Neural cell (in vitro differentiated cells): ENCODE measurements at regions not wholly inside any gene's neighbourhood (a gene's known extent, or its start where the extent isn't known, plus 50 kb on each side); places are given as distances from the start of the nearest gene placed in this dataset.

ENCODE experiments used
- H2AFZ ChIP-seq: fragments of 200-600, 300-800 bp; sonication (generic), shearing (Covaris generic); 2 replicates; pipeline ENCODE4 v1.6.0; 2014; ENCODE audit warnings: low read depth, mild to moderate bottlenecking, antibody characterized with exemption, low read length, moderate library complexity
- H3F3A ChIP-seq: fragments of 200-600 bp; shearing (Covaris generic); 2 replicates; pipeline ENCODE4 v1.6.1; 2016; ENCODE audit warnings: mild to moderate bottlenecking, moderate library complexity, mixed read lengths, antibody characterized with exemption, low read length; ENCODE audit not compliant: insufficient read depth, poor library complexity, severe bottlenecking
- H3K27ac ChIP-seq: fragments of 200-600, 300-800 bp; sonication (generic), shearing (Covaris generic); 2 replicates; pipeline ENCODE4 v1.5.1; 2014; ENCODE audit warnings: mild to moderate bottlenecking, low read length, moderate library complexity
- H3K27me3 ChIP-seq: fragments of 300-800, 200-600 bp; sonication (generic), shearing (Covaris generic); 2 replicates; pipeline ENCODE4 v1.6.0; 2014; ENCODE audit warnings: mild to moderate bottlenecking, low read depth, low read length, moderate library complexity; ENCODE audit not compliant: insufficient read depth
- H3K36me3 ChIP-seq: fragments of 300-800, 200-600 bp; sonication (generic), shearing (Covaris generic); 2 replicates; pipeline ENCODE4 v1.5.1; 2014; ENCODE audit warnings: mild to moderate bottlenecking, antibody characterized with exemption, low read length, moderate library complexity; ENCODE audit not compliant: insufficient read depth
- H3K4me2 ChIP-seq: fragments of 300-800, 200-600 bp; sonication (generic), shearing (Covaris generic); 2 replicates; pipeline ENCODE4 v1.6.0; 2014; ENCODE audit warnings: mild to moderate bottlenecking, low read length
- H3K4me3 ChIP-seq: fragments of 300-800, 200-600 bp; sonication (generic), shearing (Covaris generic); 2 replicates; pipeline ENCODE4 v1.5.1; 2014; ENCODE audit warnings: mild to moderate bottlenecking, low read length, moderate library complexity
- H3K79me2 ChIP-seq: fragments of 200-600 bp; shearing (Covaris generic); replicated peaks from 2 replicates; pipeline ENCODE4 v1.6.0; 2014; ENCODE audit warnings: mild to moderate bottlenecking, low read length, moderate library complexity; ENCODE audit not compliant: insufficient read depth
- H3K9ac ChIP-seq: fragments of 300-800, 200-600 bp; sonication (generic), shearing (Covaris generic); 2 replicates; pipeline ENCODE4 v1.6.1; 2016; ENCODE audit warnings: mild to moderate bottlenecking, low read length, mixed read lengths
- H3K9me2 ChIP-seq: fragments of 200-600 bp; shearing (Covaris generic); 2 replicates; pipeline ENCODE4 v1.6.1; 2016; ENCODE audit warnings: mild to moderate bottlenecking, low read length, mixed read lengths; ENCODE audit not compliant: insufficient read depth
- H3K9me3 ChIP-seq: fragments of 200-600, 300-800 bp; sonication (generic), shearing (Covaris generic); 2 replicates; pipeline ENCODE4 v1.6.1; 2016; ENCODE audit warnings: mild to moderate bottlenecking, mixed run types, low read length, moderate library complexity, mixed read lengths
- H4K20me1 ChIP-seq: fragments of 200-600 bp; shearing (Covaris generic); 2 replicates; pipeline ENCODE4 v1.6.1; 2016; ENCODE audit warnings: mild to moderate bottlenecking, mixed run types; ENCODE audit not compliant: insufficient read depth
- CTCF ChIP-seq: fragments of 450-650 bp; IDR thresholded peaks from 2 replicates; pipeline ENCODE4 v1.5.1; 2014; ENCODE audit warnings: antibody characterized with exemption, mild to moderate bottlenecking, moderate library complexity; ENCODE audit not compliant: poor library complexity, severe bottlenecking
- EP300 ChIP-seq: fragments of 450-650 bp; conservative IDR thresholded peaks from 2 replicates; pipeline ENCODE4 v1.6.1; 2014; ENCODE audit warnings: antibody characterized with exemption, mild to moderate bottlenecking, moderate library complexity; ENCODE audit not compliant: poor library complexity, severe bottlenecking
- EZH2 ChIP-seq: fragments of 200-600, 300-800 bp; shearing (Covaris generic), sonication (generic); IDR thresholded peaks from 2 replicates; pipeline ENCODE4 v1.6.1; 2014; ENCODE audit warnings: antibody characterized with exemption, low read length, borderline replicate concordance, mild to moderate bottlenecking; ENCODE audit not compliant: insufficient read depth, poor library complexity, severe bottlenecking
- MXI1 ChIP-seq: fragments of 450-650 bp; conservative IDR thresholded peaks from 2 replicates; pipeline ENCODE4 v1.6.1; 2014; ENCODE audit warnings: antibody characterized with exemption, mild to moderate bottlenecking; ENCODE audit not compliant: poor library complexity, severe bottlenecking
- POLR2AphosphoS5 ChIP-seq: IDR thresholded peaks from 2 replicates; pipeline ENCODE4 v1.6.1; 2012
- RAD21 ChIP-seq: fragments of 450-650 bp; conservative IDR thresholded peaks from 2 replicates; pipeline ENCODE4 v1.6.1; 2014; ENCODE audit warnings: antibody characterized with exemption, mild to moderate bottlenecking, moderate library complexity
- REST ChIP-seq: IDR thresholded peaks from 2 replicates; pipeline ENCODE4 v1.6.1; 2012; ENCODE audit warnings: borderline replicate concordance
- SMC3 ChIP-seq: fragments of 450-650 bp; conservative IDR thresholded peaks from 2 replicates; pipeline ENCODE4 v1.6.1; 2014; ENCODE audit warnings: antibody characterized with exemption, mild to moderate bottlenecking, moderate library complexity; ENCODE audit not compliant: poor library complexity
- TAF1 ChIP-seq: IDR thresholded peaks from 2 replicates; pipeline ENCODE4 v1.6.1; 2012; ENCODE audit warnings: low read depth

- Histone ChIP-seq H3K4me2 (no peak overlapping the region), H3K9me3 (no peaks in the 10 kb centered on the region), H3K27ac (no peak overlapping the region), H3K4me3 (no peak overlapping the region), H3K9ac (no peak overlapping the region), H3K36me3 (no peaks in the 10 kb centered on the region), H3K27me3 (no peaks in the 10 kb centered on the region), H2AFZ (no peak overlapping the region), H4K20me1 (no peaks in the 10 kb centered on the region), H3K9me2 (no peaks in the 10 kb centered on the region), H3K79me2 (no peaks in the 10 kb centered on the region), H3F3A (no peaks in the 10 kb centered on the region)
- TF ChIP-seq RAD21 (no peak), MXI1 (no peak), EZH2 (no peak), TAF1 (no peak), POLR2AphosphoS5 (no peak), CTCF (no peak), EP300 (no peak), SMC3 (no peak), REST (no peak)
These were observed 735.5 kb downstream of the CBLN2 start for GRCh38 chr18:71808616-71809015.

DNA sequence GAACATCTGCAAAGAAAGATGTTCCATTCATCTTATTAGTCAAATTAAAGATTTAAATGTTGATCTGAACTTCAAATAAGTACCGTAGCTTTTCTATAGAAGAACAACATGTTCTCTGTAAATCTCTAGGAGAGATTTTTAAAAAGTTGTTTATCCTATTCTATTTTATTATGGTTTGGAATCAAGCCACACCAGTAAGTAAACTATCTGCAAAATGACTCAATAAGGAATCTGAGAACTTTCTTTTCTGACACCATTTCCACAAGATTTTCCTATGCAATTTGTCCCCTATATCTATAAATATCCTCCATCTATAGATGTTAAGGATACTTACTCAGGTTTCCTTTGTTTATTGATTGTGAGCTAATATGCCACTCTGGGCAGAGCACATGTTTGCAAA is 736.6 kb downstream of the CBLN2 start:
- H3K4me2 ChIP-seq: no peak overlapping the region
- H3K36me3 ChIP-seq: no peaks in the 10 kb centered on the region
- H4K20me1 ChIP-seq: no peaks in the 10 kb centered on the region
- H3K9me3 ChIP-seq: no peaks in the 10 kb centered on the region
- no peak overlapping the region for H3K4me3 ChIP-seq
- no peak overlapping the region for H2AFZ ChIP-seq
- no peak overlapping the region for H3K9ac ChIP-seq
- H3F3A ChIP-seq: no peaks in the 10 kb centered on the region
- no peak for TF ChIP-seq SMC3
- TF ChIP-seq CTCF: no peak
- TF ChIP-seq TAF1: no peak
- TF ChIP-seq POLR2AphosphoS5: no peak
- TF ChIP-seq EZH2: no peak
- TF ChIP-seq EP300: no peak
- no peak for TF ChIP-seq REST
- TF ChIP-seq MXI1: no peak
- TF ChIP-seq RAD21: no peak
- H3K27ac ChIP-seq: no peak overlapping the region
- no peaks in the 10 kb centered on the region for H3K79me2 ChIP-seq
- no peaks in the 10 kb centered on the region for H3K27me3 ChIP-seq
- no peaks in the 10 kb centered on the region for H3K9me2 ChIP-seq
